ENCODE measurements at regions not wholly inside any gene's neighbourhood (a gene's known extent, or its start where the extent isn't known, plus 50 kb on each side); places are given as distances from the start of the nearest gene placed in this dataset.

GRCh38 chr18:26764586-26764985 lies 100.9 kb downstream of the AQP4 start:
- H3K4me3 ChIP-seq (replicated peaks in 1 of 4; ENCODE audit: control extremely low read depth in 1 of 4, insufficient read depth in 1 of 4, low read depth in 3 of 4, low read length in 4 of 4), result no peak overlapping the region
- no peak overlapping the region for H3K27ac ChIP-seq (ENCODE audit: insufficient read depth, low read length)
- no peak overlapping the region for H3K9ac ChIP-seq (ENCODE audit: insufficient read depth, low read length)
- H2AFZ ChIP-seq (ENCODE audit: low read length), result no peak overlapping the region
- DNase-seq (ENCODE audit: low read depth in 2 of 2), result no peak
- no peaks in the 10 kb centered on the region for H4K20me1 ChIP-seq (ENCODE audit: control insufficient read depth, extremely low read depth, insufficient read depth, low read length)
- H3K9me3 ChIP-seq (ENCODE audit: control insufficient read depth, insufficient read depth, low read depth, low read length), result no peaks in the 10 kb centered on the region
- no peak overlapping the region for H3K4me2 ChIP-seq (ENCODE audit: extremely low read depth, insufficient read depth, low read length)
- H3K36me3 ChIP-seq (ENCODE audit: control insufficient read depth, insufficient read depth, low read length), result no peaks in the 10 kb centered on the region
- no peaks in the 10 kb centered on the region for H3K4me1 ChIP-seq (ENCODE audit: control insufficient read depth, extremely low read depth, insufficient read depth, low read length)
- H3K79me2 ChIP-seq (ENCODE audit: control insufficient read depth, insufficient read depth, low read length), result no peaks in the 10 kb centered on the region
- no peak for TF ChIP-seq CTCF (conservative IDR thresholded peaks at IDR 0.05 in 1 of 2, IDR thresholded peaks at IDR 0.05 in 1 of 2; ENCODE audit: low read depth in 1 of 2, low read length in 2 of 2)
- H3K27me3 ChIP-seq (ENCODE audit: control insufficient read depth, insufficient read depth, low read length), result no peaks in the 10 kb centered on the region

- no peak overlapping the region for H2AFZ ChIP-seq (ENCODE audit: low read length)
- no peak for TF ChIP-seq CTCF (conservative IDR thresholded peaks at IDR 0.05 in 1 of 2, IDR thresholded peaks at IDR 0.05 in 1 of 2; ENCODE audit: low read depth in 1 of 2, low read length in 2 of 2)
- H4K20me1 ChIP-seq (ENCODE audit: control insufficient read depth, extremely low read depth, insufficient read depth, low read length), result no peaks in the 10 kb centered on the region
- H3K4me3 ChIP-seq (replicated peaks in 1 of 4; ENCODE audit: control extremely low read depth in 1 of 4, insufficient read depth in 1 of 4, low read depth in 3 of 4, low read length in 4 of 4), result no peak overlapping the region
- no peak for DNase-seq (ENCODE audit: low read depth in 2 of 2)
- no peak overlapping the region for H3K27ac ChIP-seq (ENCODE audit: insufficient read depth, low read length)
- H3K79me2 ChIP-seq (ENCODE audit: control insufficient read depth, insufficient read depth, low read length), result no peaks in the 10 kb centered on the region
- H3K9me3 ChIP-seq (ENCODE audit: control insufficient read depth, insufficient read depth, low read depth, low read length), result no peaks in the 10 kb centered on the region
- H3K9ac ChIP-seq (ENCODE audit: insufficient read depth, low read length), result no peak overlapping the region
- no peaks in the 10 kb centered on the region for H3K27me3 ChIP-seq (ENCODE audit: control insufficient read depth, insufficient read depth, low read length)
- H3K4me1 ChIP-seq (ENCODE audit: control insufficient read depth, extremely low read depth, insufficient read depth, low read length), result no peaks in the 10 kb centered on the region
- no peak overlapping the region for H3K4me2 ChIP-seq (ENCODE audit: extremely low read depth, insufficient read depth, low read length)
- H3K36me3 ChIP-seq (ENCODE audit: control insufficient read depth, insufficient read depth, low read length), result no peaks in the 10 kb centered on the region
These were observed 101.3 kb downstream of the AQP4 start for GRCh38 chr18:26764177-26764576.

DNA sequence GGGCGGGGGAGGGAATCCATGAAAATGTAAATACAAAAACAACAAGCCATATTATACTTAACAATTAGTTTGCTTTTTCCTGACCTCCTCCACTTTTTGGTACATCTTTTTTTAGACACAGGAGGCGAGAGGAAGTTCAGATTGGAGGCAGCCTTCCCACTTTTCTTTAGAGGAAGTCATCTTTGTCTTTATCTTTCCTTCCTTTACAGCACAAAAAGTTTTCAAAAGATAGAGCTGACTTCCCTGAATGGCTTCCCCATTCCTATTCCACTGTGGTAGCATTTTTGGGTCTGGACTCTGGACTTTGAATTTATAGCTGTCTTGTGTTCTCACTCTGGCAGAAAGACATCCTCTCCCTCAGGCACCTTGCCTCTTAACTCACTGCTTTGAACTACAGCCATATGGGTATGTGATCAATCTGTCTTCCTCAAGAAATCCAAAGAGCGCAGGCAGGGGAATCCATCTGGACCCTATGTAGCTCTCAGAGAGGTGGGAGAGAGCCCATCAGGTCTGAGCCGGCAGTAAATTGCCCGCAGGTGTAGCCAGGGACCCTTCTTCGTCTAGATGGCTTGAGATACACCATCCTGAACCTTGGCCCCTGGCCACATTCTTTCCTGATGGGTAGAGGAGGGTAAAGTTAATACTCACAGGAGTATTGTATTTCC lies 101.9 kb downstream of the AQP4 start:
- TF ChIP-seq EZH2 (IDR thresholded peaks at IDR 0.05; ENCODE audit: low read length, missing control alignments) (no peak), CTCF (conservative IDR thresholded peaks at IDR 0.05 in 1 of 2, IDR thresholded peaks at IDR 0.05 in 1 of 2; ENCODE audit: low read depth in 1 of 2, low read length in 2 of 2) (no peak)
- Histone ChIP-seq H3K9me3 (ENCODE audit: control insufficient read depth, insufficient read depth, low read depth, low read length) (no peaks in the 10 kb centered on the region), H3K4me1 (ENCODE audit: control insufficient read depth, extremely low read depth, insufficient read depth, low read length) (no peaks in the 10 kb centered on the region), H3K27ac (ENCODE audit: insufficient read depth, low read length) (no peak overlapping the region), H3K27me3 (ENCODE audit: control insufficient read depth, insufficient read depth, low read length) (no peaks in the 10 kb centered on the region), H3K4me3 (replicated peaks in 1 of 4; ENCODE audit: control extremely low read depth in 1 of 4, insufficient read depth in 1 of 4, low read depth in 3 of 4, low read length in 4 of 4) (no peak overlapping the region), H4K20me1 (ENCODE audit: control insufficient read depth, extremely low read depth, insufficient read depth, low read length) (no peaks in the 10 kb centered on the region), H3K9ac (ENCODE audit: insufficient read depth, low read length) (no peak overlapping the region), H3K4me2 (ENCODE audit: extremely low read depth, insufficient read depth, low read length) (no peak overlapping the region), H3K79me2 (ENCODE audit: control insufficient read depth, insufficient read depth, low read length) (no peaks in the 10 kb centered on the region), H2AFZ (ENCODE audit: low read length) (no peak overlapping the region), H3K36me3 (ENCODE audit: control insufficient read depth, insufficient read depth, low read length) (no peaks in the 10 kb centered on the region)
- DNase-seq (ENCODE audit: low read depth in 2 of 2), result no peak

All from fibroblast of lung (primary cell).